NCI-H1105 treated with DMSO at 0.1 percent for 48 hours (cell line): ENCODE measurements at regions not wholly inside any gene's neighbourhood (a gene's known extent, or its start where the extent isn't known, plus 50 kb on each side); places are given as distances from the start of the nearest gene placed in this dataset.
A peak's percentile ranks its signal among the peaks of the same experiment; 100 is the strongest.

ENCODE experiments used
- DNase-seq: peaks from one replicate; lab custom pipeline; 2025; lab: John Stamatoyannopoulos, UW

DNA sequence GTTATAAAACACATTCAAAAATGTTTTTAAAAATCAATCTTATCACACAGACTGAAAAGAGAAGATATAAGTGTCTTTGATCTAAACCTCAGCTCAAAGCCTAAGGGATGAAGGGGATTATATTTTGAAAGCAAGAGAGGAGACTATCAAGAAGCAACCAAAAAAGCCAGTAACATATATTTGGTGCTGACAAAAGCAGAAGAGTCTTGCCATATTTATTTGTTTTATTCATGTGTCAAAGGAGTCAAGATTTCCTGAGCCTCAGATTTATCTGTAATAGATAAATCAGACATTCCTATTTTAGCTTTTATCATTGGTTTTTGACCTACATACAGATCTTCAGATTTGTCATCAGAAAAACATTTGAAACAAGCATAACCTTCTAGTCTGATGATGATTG, 798.6 kb upstream of the PCDH9 start:
- DNase-seq: no peak

- DNase-seq: peak; percentile 4
Observed at GRCh38 chr13:68027306-68027705, 797.2 kb upstream of the PCDH9 start.

DNA sequence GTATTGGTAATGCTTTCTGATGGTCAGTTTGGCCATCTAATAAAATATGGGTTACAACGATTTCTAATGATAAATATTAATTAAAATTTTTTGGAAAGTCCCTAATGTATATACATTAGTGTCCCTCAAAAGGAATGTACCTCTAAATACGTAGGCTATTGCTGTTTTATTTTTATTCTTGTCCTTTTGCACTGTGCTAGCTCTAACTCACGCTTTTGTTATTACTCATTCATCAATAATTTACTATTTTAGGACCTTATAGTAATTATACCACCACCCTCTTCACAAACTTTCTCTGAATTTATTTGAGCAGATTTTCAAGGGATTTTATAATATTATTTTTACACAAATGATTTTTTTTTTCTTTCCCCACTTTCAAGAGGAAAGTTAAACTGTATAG, 795.9 kb upstream of the PCDH9 start:
- DNase-seq: no peak

- no peak for DNase-seq
Observed at GRCh38 chr13:68025604-68026003, 795.5 kb upstream of the PCDH9 start.

GRCh38 chr13:68023838-68024581, 793.9 kb upstream of the PCDH9 start:
- no peak for DNase-seq

DNA sequence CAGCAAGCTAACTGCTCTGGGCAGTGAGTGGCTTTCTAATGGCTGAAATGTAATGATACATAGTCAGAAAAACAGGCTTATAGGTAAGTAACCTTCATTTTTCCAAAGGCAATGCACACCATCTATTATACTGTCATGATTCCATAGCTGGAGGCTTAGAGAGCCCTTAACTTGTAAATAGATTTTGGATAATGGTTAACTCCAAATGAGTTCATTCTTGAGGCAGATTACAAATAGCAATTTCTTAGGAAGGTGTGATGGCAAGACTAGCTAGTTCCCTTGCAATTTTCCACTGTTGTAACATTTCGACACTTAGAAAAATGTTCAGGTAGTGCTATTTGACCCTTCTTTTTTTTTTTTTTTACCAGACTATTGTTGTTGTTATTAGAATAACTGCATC, 789.8 kb upstream of the PCDH9 start:
- no peak for DNase-seq

GRCh38 chr13:68009546-68009945, 779.4 kb upstream of the PCDH9 start:
- no peak for DNase-seq

GRCh38 chr13:68007576-68007975, 777.4 kb upstream of the PCDH9 start:
- no peak for DNase-seq

GRCh38 chr13:67996101-67996500, 766.0 kb upstream of the PCDH9 start:
- DNase-seq: no peak

DNA sequence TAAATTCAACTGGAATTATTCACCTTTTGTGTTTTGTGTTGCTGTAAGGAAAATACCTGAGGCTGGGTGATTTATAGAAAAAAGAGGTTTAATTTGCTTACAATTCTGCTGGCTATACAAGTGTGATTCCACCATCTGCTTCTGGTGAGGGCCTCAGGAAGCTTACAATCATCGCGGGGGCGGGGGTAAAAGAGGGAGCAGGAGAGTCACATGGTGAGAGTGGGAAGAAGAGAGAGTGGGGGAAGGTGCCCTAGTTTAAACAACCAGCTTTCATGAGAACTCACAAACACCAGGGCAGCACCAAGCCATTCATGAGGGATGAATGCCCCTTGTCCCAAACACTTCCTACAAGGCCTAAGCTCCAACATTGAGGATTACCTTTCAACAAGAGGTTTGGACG, 760.7 kb upstream of the PCDH9 start:
- no peak for DNase-seq

GRCh38 chr13:67986234-67986633, 756.1 kb upstream of the PCDH9 start:
- no peak for DNase-seq

DNA sequence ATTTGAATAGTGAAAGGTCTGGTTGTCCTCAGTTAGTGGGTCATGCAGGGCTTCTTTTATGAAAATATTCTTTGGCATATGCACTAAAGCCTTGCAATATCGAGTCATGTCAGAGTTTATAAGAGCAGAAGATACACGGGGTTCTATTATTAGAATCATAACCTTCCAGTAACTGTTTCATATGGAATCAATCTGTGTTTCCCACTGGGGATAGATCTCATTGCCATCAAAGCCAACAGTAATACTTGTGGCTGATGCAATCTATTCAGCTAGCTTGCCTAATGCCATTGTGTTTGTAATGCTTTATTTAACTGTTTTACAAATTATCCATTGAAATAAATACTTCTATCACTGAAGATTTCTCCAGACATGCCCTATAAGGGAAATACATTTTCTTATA, 746.9 kb upstream of the PCDH9 start:
- DNase-seq: no peak

GRCh38 chr13:67971291-67971690, 741.2 kb upstream of the PCDH9 start:
- DNase-seq: no peak

- DNase-seq: no peak
Observed at GRCh38 chr13:67967031-67967430, 736.9 kb upstream of the PCDH9 start.

DNA sequence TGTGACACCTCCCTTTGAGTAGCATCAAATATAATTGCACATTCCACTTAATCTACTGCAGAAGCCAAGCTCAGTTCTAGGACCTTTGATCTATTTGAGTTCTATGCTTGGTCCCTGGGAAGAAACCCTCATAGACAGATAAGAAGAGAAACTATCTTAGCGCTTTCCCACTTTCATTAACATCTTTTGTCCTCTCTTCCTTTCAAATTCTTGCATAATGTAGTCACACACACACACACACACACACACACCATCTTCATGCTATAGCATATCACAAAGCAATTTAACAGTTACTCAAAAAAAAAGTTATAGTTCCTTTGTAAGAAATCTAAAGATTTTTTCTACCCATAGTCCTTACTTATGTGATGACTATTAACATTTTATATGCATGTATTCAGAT, 735.9 kb upstream of the PCDH9 start:
- no peak for DNase-seq

- DNase-seq: no peak
Observed at GRCh38 chr13:67964986-67965385, 734.9 kb upstream of the PCDH9 start.

DNA sequence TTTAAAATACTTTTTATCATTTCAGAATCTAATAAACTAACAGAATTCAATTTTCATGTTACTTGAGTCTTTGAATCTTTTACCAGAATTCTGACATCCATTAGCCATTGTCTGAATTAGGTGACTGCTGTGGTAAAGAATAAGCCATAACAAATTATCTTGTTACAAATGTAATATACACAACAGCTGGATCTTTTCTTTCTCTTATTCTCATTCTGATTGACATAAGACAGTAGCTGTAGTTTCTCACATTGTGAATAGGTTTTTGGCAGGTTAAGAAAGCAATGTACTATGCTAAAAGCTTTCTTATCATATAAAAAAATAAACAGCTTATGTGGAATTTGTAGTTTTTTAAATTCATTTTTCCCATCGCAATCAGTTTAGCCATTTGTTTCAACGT, 734.0 kb upstream of the PCDH9 start:
- no peak for DNase-seq

DNA sequence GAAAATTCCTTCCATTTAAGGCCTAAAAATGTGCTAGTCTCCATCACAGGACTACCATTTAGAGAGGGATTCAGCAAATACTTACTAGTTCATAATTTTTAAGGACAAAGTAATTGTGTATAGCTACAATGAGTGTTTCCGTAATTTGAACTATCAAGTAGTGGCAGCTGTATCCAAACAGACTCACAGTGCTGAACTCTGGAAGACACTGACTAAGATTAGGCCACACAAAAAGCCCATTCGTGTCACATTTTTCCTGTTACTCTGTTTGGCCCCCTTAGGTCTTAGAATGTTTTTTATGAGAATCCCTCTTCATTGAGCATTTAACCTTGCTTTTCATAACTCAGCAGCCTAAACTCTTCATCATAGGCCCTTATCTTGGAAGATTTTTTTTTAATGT, 731.2 kb upstream of the PCDH9 start:
- no peak for DNase-seq

DNA sequence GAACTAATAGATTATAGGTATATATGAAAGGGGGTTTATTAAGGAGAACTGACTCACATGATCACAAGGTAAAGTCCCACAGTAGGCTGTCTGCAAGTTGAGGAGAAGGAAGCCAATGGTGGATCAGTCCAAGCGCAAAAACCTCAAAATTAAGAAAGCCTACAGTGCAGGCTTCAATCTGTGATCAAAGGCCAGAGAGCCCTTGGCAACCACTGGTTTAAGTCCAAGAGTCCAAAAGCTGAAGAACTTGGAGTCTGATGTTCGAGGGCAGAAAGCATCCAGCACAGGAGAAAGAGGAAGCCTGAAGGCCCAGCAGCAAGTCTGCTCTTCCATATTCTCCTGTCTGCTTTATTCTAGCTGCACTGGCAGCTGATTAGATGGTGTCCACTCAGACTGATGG, 721.3 kb upstream of the PCDH9 start:
- no peak for DNase-seq

GRCh38 chr13:67950603-67951002, 720.5 kb upstream of the PCDH9 start:
- DNase-seq: no peak

DNA sequence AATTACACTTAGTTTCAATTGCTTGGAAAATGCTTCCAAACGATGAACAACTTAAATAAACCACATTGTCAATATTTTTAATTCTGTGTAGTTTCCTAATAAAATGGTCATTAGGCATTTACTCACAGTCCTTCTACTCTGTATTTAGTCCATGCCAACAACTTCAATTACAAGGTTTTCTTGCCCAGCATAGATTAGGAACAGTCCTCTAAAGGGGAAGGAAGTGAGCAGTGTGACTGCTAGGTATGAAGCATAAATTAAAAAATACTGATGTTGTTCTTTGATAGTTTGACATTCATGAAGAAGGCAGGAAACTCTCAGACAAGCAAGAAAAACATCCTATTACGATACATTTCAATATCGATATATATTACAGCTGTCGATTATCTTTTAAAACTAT, 716.0 kb upstream of the PCDH9 start:
- no peak for DNase-seq

DNA sequence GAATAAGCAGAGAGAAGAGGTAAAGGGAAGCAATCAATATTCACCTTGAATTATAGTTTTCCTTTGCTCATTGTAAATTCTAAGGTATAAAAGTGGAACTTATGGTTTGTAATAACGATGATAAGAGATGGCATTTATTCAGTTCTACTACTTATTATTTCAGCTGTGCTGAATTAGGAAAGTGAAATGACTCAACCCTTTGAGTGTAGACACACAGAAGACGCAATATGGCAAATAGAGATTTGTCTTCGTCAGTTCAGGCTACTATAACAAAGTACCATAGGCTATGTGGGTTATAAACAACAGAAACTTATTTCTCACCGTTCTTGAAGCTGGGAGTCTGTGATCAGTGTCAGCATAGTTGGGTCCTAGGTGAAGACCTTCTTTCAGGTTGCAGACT, 713.0 kb upstream of the PCDH9 start:
- DNase-seq: no peak

DNA sequence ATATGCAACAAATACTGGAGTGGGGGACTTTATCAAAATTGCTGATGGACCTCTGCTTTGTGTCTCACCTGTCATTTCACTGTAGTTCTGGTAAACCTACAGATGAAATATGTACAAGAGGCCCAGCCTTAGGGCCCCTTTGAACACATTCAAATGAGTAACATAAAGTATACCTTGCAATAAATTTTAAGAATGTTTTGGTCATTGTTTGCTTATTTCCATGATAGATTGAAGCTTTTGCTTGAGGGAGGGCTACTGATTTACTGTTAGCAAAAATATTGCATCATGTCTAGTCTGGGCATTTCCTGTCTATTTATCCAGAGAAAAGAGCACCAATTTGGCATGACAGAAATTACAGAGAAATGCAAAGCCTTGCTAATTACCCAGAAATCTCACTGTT, 705.5 kb upstream of the PCDH9 start:
- no peak for DNase-seq

GRCh38 chr13:67934617-67935330, 704.6 kb upstream of the PCDH9 start:
- DNase-seq: no peak
